Upper lobe of left lung (tissue), 4 donors: ENCODE measurements at regions not wholly inside any gene's neighbourhood (a gene's known extent, or its start where the extent isn't known, plus 50 kb on each side); places are given as distances from the start of the nearest gene placed in this dataset.

Experiments used
- POLR2A ChIP-seq, 4 donors: fragments of 450-650 bp; IDR thresholded peaks; one replicate each; pipeline ENCODE4 v1.5.1; 2016 to 2017; ENCODE audit warnings: antibody characterized with exemption in 4 of 4, mild to moderate bottlenecking in 2 of 4
- TF ChIP-seq, protein P1 (sequence below), 6 experiments: fragments of 450-650 bp in 4 of 6; fragments of 200-600 bp in 2 of 6; sonication (generic) in 2 of 6; IDR thresholded peaks; one replicate each; pipeline ENCODE4 v1.5.1; 2016 to 2019; ENCODE audit warnings: antibody characterized with exemption in 6 of 6

- no peak for TF ChIP-seq POLR2A (IDR thresholded peaks at IDR 0.05)
- TF ChIP-seq, protein P1, sequence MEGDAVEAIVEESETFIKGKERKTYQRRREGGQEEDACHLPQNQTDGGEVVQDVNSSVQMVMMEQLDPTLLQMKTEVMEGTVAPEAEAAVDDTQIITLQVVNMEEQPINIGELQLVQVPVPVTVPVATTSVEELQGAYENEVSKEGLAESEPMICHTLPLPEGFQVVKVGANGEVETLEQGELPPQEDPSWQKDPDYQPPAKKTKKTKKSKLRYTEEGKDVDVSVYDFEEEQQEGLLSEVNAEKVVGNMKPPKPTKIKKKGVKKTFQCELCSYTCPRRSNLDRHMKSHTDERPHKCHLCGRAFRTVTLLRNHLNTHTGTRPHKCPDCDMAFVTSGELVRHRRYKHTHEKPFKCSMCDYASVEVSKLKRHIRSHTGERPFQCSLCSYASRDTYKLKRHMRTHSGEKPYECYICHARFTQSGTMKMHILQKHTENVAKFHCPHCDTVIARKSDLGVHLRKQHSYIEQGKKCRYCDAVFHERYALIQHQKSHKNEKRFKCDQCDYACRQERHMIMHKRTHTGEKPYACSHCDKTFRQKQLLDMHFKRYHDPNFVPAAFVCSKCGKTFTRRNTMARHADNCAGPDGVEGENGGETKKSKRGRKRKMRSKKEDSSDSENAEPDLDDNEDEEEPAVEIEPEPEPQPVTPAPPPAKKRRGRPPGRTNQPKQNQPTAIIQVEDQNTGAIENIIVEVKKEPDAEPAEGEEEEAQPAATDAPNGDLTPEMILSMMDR (IDR thresholded peaks at IDR 0.05): no peak
Observed at GRCh38 chr14:105909046-105909827, 382.9 kb downstream of the TMEM121 start.
